ENCODE measurements at regions not wholly inside any gene's neighbourhood (a gene's known extent, or its start where the extent isn't known, plus 50 kb on each side); places are given as distances from the start of the nearest gene placed in this dataset.
"Not testable (repeated sequence)": the region's sequence is repeated elsewhere in the genome, so short reads cannot be mapped to it uniquely, and the experiment has no call there.

- DNase-seq = no peak
Observed at GRCh38 chr9:85322592-85322991, 419.2 kb downstream of the AGTPBP1 start.

GRCh38 chr9:85321561-85321960 is 420.2 kb downstream of the AGTPBP1 start:
- no peak for DNase-seq

- DNase-seq = no peak
Observed at GRCh38 chr9:85319936-85320656, 421.7 kb downstream of the AGTPBP1 start.

- DNase-seq = not testable (repeated sequence)
Observed at GRCh38 chr9:85315535-85315934, 426.2 kb downstream of the AGTPBP1 start.

- DNase-seq = no peak
Observed at GRCh38 chr9:85310573-85310972, 431.2 kb downstream of the AGTPBP1 start.

GRCh38 chr9:85303757-85304134 is 438.0 kb downstream of the AGTPBP1 start:
- no peak for DNase-seq

- DNase-seq = no peak
Observed at GRCh38 chr9:85302938-85303756, 438.6 kb downstream of the AGTPBP1 start.

GRCh38 chr9:85298499-85298898 is 443.3 kb downstream of the AGTPBP1 start:
- no peak for DNase-seq

- DNase-seq = not testable (repeated sequence)
Observed at GRCh38 chr9:85295244-85295643, 446.5 kb downstream of the AGTPBP1 start.

- no peak for DNase-seq
Observed at GRCh38 chr9:85292261-85292660, 449.5 kb downstream of the AGTPBP1 start.

GRCh38 chr9:85291266-85291665 is 450.5 kb downstream of the AGTPBP1 start:
- no peak for DNase-seq

- DNase-seq = no peak
Observed at GRCh38 chr9:85290019-85290418, 451.7 kb downstream of the AGTPBP1 start.

GRCh38 chr9:85289142-85289541 is 452.6 kb downstream of the AGTPBP1 start:
- no peak for DNase-seq

GRCh38 chr9:85283421-85283820 is 458.3 kb downstream of the AGTPBP1 start:
- no peak for DNase-seq

GRCh38 chr9:85278769-85279168 is 463.0 kb downstream of the AGTPBP1 start:
- DNase-seq = no peak

GRCh38 chr9:85276741-85277140 is 465.0 kb downstream of the AGTPBP1 start:
- DNase-seq = no peak

GRCh38 chr9:85269811-85270210 is 471.9 kb downstream of the AGTPBP1 start:
- DNase-seq = no peak

- no peak for DNase-seq
Observed at GRCh38 chr9:85268131-85268530, 473.6 kb downstream of the AGTPBP1 start.

GRCh38 chr9:85264695-85265094 is 477.1 kb downstream of the AGTPBP1 start:
- DNase-seq = no peak

GRCh38 chr9:85263288-85263687 is 478.5 kb downstream of the AGTPBP1 start:
- DNase-seq = no peak

GRCh38 chr9:85262333-85262732 is 479.4 kb downstream of the AGTPBP1 start:
- DNase-seq = peak; percentile 30

GRCh38 chr9:85260275-85260845 is 481.4 kb downstream of the AGTPBP1 start:
- no peak for DNase-seq

- DNase-seq = peak; percentile 3
Observed at GRCh38 chr9:85258823-85259370, 482.9 kb downstream of the AGTPBP1 start.

GRCh38 chr9:85258236-85258635 is 483.5 kb downstream of the AGTPBP1 start:
- no peak for DNase-seq

Measured in NCI-H226 (cell line).